IMR-90 (cell line): ENCODE measurements at regions not wholly inside any gene's neighbourhood (a gene's known extent, or its start where the extent isn't known, plus 50 kb on each side); places are given as distances from the start of the nearest gene placed in this dataset.

Experiments
- BHLHE40 ChIP-seq: fragments of 150-350 bp; IDR thresholded peaks from 2 replicates; pipeline ENCODE4 v1.6.1; 2016; ENCODE audit warnings: mild to moderate bottlenecking, low read depth, low read length
- CEBPB ChIP-seq: IDR thresholded peaks from 2 replicates; pipeline ENCODE4 v1.6.1; 2012; ENCODE audit warnings: low read depth, low read length, improper control_type of control experiment
- MAFK ChIP-seq: IDR thresholded peaks from 2 replicates; pipeline ENCODE4 v1.6.1; 2012; ENCODE audit warnings: low read depth, low read length, improper control_type of control experiment
- MXI1 ChIP-seq: IDR thresholded peaks from 2 replicates; pipeline ENCODE4 v1.6.1; 2012; ENCODE audit warnings: low read depth, mild to moderate bottlenecking, low read length, moderate library complexity, borderline replicate concordance
- NFE2L2 ChIP-seq: fragments of 150-350 bp; IDR thresholded peaks from 2 replicates; pipeline ENCODE4 v1.6.1; 2016; ENCODE audit warnings: low read depth, mild to moderate bottlenecking, low read length
- POLR2A ChIP-seq: IDR thresholded peaks from 2 replicates; pipeline ENCODE4 v1.6.1; 2012; ENCODE audit warnings: mild to moderate bottlenecking, low read depth, low read length
- RAD21 ChIP-seq: IDR thresholded peaks from 2 replicates; pipeline ENCODE4 v1.6.1; 2012; ENCODE audit warnings: low read length, improper control_type of control experiment
- RCOR1 ChIP-seq: IDR thresholded peaks from 2 replicates; pipeline ENCODE4 v1.6.1; 2012; ENCODE audit warnings: mild to moderate bottlenecking, low read length, improper control_type of control experiment; ENCODE audit not compliant: insufficient replicate concordance
- RFX5 ChIP-seq: IDR thresholded peaks from 2 replicates; pipeline ENCODE4 v1.8.0; 2012; ENCODE audit warnings: low read depth, mild to moderate bottlenecking, low read length, moderate library complexity
- SMC3 ChIP-seq: fragments of 150-350 bp; IDR thresholded peaks from 2 replicates; pipeline ENCODE4 v1.6.1; 2016; ENCODE audit warnings: low read depth, mild to moderate bottlenecking, antibody characterized with exemption, low read length, moderate library complexity
- TF ChIP-seq, protein P1 (sequence below): conservative IDR thresholded peaks from 2 replicates; pipeline ENCODE4 v1.5.1; 2012; ENCODE audit warnings: mild to moderate bottlenecking, low read depth, low read length, improper control_type of control experiment
- TF ChIP-seq, protein P2 (sequence below): fragments of 150-350 bp; IDR thresholded peaks from 2 replicates; pipeline ENCODE4 v1.6.1; 2017; ENCODE audit warnings: mild to moderate bottlenecking, antibody characterized with exemption, low read length, low read depth
- TF ChIP-seq, protein P3 (sequence below): fragments of 150-350 bp; IDR thresholded peaks from 2 replicates; pipeline ENCODE4 v1.6.1; 2016; ENCODE audit warnings: low read depth, mild to moderate bottlenecking, low read length, moderate library complexity, borderline replicate concordance

DNA sequence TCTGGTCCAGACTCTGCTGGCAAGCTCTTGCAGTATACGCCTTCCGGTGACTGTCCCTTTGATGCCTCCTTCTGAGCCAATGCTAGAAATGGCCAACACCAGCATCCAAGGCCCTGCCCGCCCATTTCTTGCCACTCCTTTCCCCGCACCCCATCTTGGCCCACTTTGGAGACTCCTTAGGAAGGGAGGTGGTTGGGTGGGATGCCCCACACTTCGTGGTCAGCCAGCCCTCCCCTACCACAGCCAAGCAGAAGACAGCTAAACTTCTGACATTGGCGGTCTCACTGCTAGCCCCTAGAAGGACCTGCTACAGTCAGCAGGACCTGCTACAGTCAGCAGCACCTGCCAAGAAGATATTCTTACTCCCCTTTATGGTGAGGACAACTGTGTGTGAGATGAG, 73.5 kb upstream of the CLDN14 start:
- TF ChIP-seq POLR2A (no peak), RAD21 (no peak), MXI1 (no peak), RFX5 (no peak), RCOR1 (no peak), MAFK (no peak), BHLHE40 (no peak), SMC3 (no peak), NFE2L2 (no peak), CEBPB (no peak)
- TF ChIP-seq, protein P1, sequence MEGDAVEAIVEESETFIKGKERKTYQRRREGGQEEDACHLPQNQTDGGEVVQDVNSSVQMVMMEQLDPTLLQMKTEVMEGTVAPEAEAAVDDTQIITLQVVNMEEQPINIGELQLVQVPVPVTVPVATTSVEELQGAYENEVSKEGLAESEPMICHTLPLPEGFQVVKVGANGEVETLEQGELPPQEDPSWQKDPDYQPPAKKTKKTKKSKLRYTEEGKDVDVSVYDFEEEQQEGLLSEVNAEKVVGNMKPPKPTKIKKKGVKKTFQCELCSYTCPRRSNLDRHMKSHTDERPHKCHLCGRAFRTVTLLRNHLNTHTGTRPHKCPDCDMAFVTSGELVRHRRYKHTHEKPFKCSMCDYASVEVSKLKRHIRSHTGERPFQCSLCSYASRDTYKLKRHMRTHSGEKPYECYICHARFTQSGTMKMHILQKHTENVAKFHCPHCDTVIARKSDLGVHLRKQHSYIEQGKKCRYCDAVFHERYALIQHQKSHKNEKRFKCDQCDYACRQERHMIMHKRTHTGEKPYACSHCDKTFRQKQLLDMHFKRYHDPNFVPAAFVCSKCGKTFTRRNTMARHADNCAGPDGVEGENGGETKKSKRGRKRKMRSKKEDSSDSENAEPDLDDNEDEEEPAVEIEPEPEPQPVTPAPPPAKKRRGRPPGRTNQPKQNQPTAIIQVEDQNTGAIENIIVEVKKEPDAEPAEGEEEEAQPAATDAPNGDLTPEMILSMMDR, result no peak
- TF ChIP-seq, protein P2, sequence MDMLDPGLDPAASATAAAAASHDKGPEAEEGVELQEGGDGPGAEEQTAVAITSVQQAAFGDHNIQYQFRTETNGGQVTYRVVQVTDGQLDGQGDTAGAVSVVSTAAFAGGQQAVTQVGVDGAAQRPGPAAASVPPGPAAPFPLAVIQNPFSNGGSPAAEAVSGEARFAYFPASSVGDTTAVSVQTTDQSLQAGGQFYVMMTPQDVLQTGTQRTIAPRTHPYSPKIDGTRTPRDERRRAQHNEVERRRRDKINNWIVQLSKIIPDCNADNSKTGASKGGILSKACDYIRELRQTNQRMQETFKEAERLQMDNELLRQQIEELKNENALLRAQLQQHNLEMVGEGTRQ, result no peak
- TF ChIP-seq, protein P3, sequence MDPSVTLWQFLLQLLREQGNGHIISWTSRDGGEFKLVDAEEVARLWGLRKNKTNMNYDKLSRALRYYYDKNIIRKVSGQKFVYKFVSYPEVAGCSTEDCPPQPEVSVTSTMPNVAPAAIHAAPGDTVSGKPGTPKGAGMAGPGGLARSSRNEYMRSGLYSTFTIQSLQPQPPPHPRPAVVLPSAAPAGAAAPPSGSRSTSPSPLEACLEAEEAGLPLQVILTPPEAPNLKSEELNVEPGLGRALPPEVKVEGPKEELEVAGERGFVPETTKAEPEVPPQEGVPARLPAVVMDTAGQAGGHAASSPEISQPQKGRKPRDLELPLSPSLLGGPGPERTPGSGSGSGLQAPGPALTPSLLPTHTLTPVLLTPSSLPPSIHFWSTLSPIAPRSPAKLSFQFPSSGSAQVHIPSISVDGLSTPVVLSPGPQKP, result no peak
